ENCODE measurements at regions not wholly inside any gene's neighbourhood (a gene's known extent, or its start where the extent isn't known, plus 50 kb on each side); places are given as distances from the start of the nearest gene placed in this dataset.

DNA sequence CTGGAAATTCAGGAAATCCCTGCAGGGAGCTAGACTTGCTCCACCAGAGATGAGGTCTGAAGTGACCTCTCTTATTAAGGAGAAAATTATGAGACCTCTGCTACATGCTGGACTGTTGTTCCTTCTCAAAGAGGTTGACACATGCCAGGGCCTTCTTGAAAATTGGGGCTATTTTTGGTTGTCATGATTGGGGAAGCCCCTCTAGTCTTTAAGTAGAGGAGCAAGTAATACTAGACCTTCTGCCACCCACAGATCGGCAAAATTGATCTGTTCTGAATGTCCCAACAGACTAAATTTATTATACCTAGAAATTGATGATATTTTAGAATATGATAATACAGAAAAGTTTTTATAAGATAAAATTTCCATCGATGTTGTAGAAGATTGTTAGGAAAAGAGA lies 160.8 kb upstream of the GRB10 start:
- TF ChIP-seq POLR2A (IDR thresholded peaks at IDR 0.05): no peak
- no peak for TF ChIP-seq POLR2AphosphoS5 (IDR thresholded peaks at IDR 0.05)
- no peak for TF ChIP-seq EP300 (IDR thresholded peaks at IDR 0.05)
- Histone ChIP-seq H3K27me3 (no peaks in the 10 kb centered on the region), H3K9me3 (no peaks in the 10 kb centered on the region), H3K4me3 (no peak overlapping the region), H3K36me3 (no peaks in the 10 kb centered on the region), H3K27ac (no peak overlapping the region), H3K4me1 (no peaks in the 10 kb centered on the region)
- no peak for ATAC-seq (ENCODE audit: low FRiP score in 2 of 2)
- DNase-seq: no peak
- 90% methylated on average over 2 of the region's 2 CpGs for WGBS, 2 donors

- ATAC-seq (ENCODE audit: low FRiP score in 2 of 2) (no peak), DNase-seq (no peak)
- Histone ChIP-seq H3K9me3 (no peaks in the 10 kb centered on the region), H3K27me3 (no peaks in the 10 kb centered on the region), H3K27ac (no peak overlapping the region), H3K4me1 (no peaks in the 10 kb centered on the region), H3K4me3 (no peak overlapping the region), H3K36me3 (no peaks in the 10 kb centered on the region)
- 79 to 96% methylated on average over 4 of the region's 4 CpGs for WGBS, 2 donors
- TF ChIP-seq, protein P1, sequence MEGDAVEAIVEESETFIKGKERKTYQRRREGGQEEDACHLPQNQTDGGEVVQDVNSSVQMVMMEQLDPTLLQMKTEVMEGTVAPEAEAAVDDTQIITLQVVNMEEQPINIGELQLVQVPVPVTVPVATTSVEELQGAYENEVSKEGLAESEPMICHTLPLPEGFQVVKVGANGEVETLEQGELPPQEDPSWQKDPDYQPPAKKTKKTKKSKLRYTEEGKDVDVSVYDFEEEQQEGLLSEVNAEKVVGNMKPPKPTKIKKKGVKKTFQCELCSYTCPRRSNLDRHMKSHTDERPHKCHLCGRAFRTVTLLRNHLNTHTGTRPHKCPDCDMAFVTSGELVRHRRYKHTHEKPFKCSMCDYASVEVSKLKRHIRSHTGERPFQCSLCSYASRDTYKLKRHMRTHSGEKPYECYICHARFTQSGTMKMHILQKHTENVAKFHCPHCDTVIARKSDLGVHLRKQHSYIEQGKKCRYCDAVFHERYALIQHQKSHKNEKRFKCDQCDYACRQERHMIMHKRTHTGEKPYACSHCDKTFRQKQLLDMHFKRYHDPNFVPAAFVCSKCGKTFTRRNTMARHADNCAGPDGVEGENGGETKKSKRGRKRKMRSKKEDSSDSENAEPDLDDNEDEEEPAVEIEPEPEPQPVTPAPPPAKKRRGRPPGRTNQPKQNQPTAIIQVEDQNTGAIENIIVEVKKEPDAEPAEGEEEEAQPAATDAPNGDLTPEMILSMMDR (IDR thresholded peaks at IDR 0.05): no peak
- TF ChIP-seq POLR2A (IDR thresholded peaks at IDR 0.05): no peak
- no peak for TF ChIP-seq EP300 (IDR thresholded peaks at IDR 0.05)
- no peak for TF ChIP-seq POLR2AphosphoS5 (IDR thresholded peaks at IDR 0.05)
Observed at GRCh38 chr7:50941525-50941924, 158.8 kb upstream of the GRB10 start.

DNA sequence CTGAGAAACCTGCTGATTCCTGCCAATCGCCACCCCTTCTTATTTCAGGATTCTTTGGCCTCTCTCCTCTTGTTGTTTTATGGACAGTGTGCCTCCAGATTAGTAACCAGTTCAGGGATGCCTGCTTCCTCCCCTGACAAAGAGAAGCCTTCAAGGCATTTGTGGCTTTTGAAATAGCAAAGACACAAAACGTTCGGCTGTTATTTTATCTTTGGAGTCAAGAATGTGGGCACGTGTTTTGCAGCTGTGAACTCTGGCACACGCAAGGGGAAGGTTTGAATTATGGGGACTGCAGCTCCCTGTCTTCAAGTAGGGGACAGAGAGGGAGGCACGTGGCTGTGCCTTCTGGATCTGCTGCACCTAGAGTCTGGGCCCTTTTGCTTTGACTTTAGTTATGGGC lies 157.9 kb upstream of the GRB10 start:
- ATAC-seq (ENCODE audit: low FRiP score in 2 of 2): no peak
- no peak for DNase-seq
- no peak for TF ChIP-seq POLR2AphosphoS5 (IDR thresholded peaks at IDR 0.05)
- TF ChIP-seq, protein P1 (IDR thresholded peaks at IDR 0.05): no peak
- TF ChIP-seq POLR2A (IDR thresholded peaks at IDR 0.05): no peak
- no peak for TF ChIP-seq EP300 (IDR thresholded peaks at IDR 0.05)
- Histone ChIP-seq H3K27me3 (no peaks in the 10 kb centered on the region), H3K36me3 (no peaks in the 10 kb centered on the region), H3K27ac (no peak overlapping the region), H3K4me1 (no peaks in the 10 kb centered on the region), H3K4me3 (no peak overlapping the region), H3K9me3 (no peaks in the 10 kb centered on the region)
- 64 to 66% methylated on average over 6 of the region's 6 CpGs for WGBS, 2 donors

- DNase-seq: no peak
- no peaks in the 10 kb centered on the region for H3K4me1 ChIP-seq
- H3K36me3 ChIP-seq: no peaks in the 10 kb centered on the region
- H3K9me3 ChIP-seq: no peaks in the 10 kb centered on the region
- H3K27ac ChIP-seq: no peak overlapping the region
- TF ChIP-seq EP300 (IDR thresholded peaks at IDR 0.05) (no peak), POLR2AphosphoS5 (IDR thresholded peaks at IDR 0.05) (no peak), POLR2A (IDR thresholded peaks at IDR 0.05) (no peak)
- TF ChIP-seq, protein P1 (IDR thresholded peaks at IDR 0.05): no peak
- no peak for ATAC-seq (ENCODE audit: low FRiP score in 2 of 2)
- H3K4me3 ChIP-seq: no peak overlapping the region
- no peaks in the 10 kb centered on the region for H3K27me3 ChIP-seq
- 55 to 63% methylated on average over 4 of the region's 4 CpGs for WGBS, 2 donors
Observed at GRCh38 chr7:50939021-50939420, 156.3 kb upstream of the GRB10 start.

- 72 to 84% methylated on average over 2 of the region's 2 CpGs for WGBS, 2 donors
- DNase-seq: no peak
- H3K27ac ChIP-seq: no peak overlapping the region
- no peak overlapping the region for H3K4me3 ChIP-seq
- no peaks in the 10 kb centered on the region for H3K9me3 ChIP-seq
- H3K27me3 ChIP-seq: no peaks in the 10 kb centered on the region
- no peaks in the 10 kb centered on the region for H3K4me1 ChIP-seq
- TF ChIP-seq POLR2A (IDR thresholded peaks at IDR 0.05) (no peak), EP300 (IDR thresholded peaks at IDR 0.05) (no peak)
- TF ChIP-seq, protein P1 (IDR thresholded peaks at IDR 0.05): no peak
- H3K36me3 ChIP-seq: no peaks in the 10 kb centered on the region
- no peak for ATAC-seq (ENCODE audit: low FRiP score in 2 of 2)
Observed at GRCh38 chr7:50937727-50938126, 155.0 kb upstream of the GRB10 start.

All from upper lobe of left lung (tissue), 6 donors.